MM.1S (cell line): ENCODE measurements at regions not wholly inside any gene's neighbourhood (a gene's known extent, or its start where the extent isn't known, plus 50 kb on each side); places are given as distances from the start of the nearest gene placed in this dataset.

Experiments used
- DNase-seq: peaks from one replicate; pipeline ENCODE4 v3.0.0-alpha.2; 2015
- H2AFZ ChIP-seq: fragments of 300-600 bp; sonication (generic); 2 replicates; pipeline ENCODE4 v1.6.0; 2016; ENCODE audit warnings: antibody characterized with exemption, low read length
- H3F3A ChIP-seq: fragments of 300-600 bp; sonication (generic); 2 replicates; pipeline ENCODE4 v1.6.1; 2016; ENCODE audit warnings: mild to moderate bottlenecking, antibody characterized with exemption, low read length, moderate library complexity, mixed read lengths; ENCODE audit not compliant: insufficient read depth
- H3K27ac ChIP-seq: fragments of 300-600 bp; sonication (generic); 2 replicates; pipeline ENCODE4 v1.5.1; 2016; ENCODE audit warnings: mild to moderate bottlenecking, low read length
- H3K27me3 ChIP-seq: fragments of 300-600 bp; sonication (generic); replicated peaks from 2 replicates; pipeline ENCODE4 v1.6.0; 2016; ENCODE audit warnings: low read length; ENCODE audit not compliant: insufficient read depth
- H3K36me3 ChIP-seq: fragments of 300-600 bp; sonication (generic); replicated peaks from 2 replicates; pipeline ENCODE4 v1.6.1; 2016; ENCODE audit warnings: mild to moderate bottlenecking, low read length, mixed read lengths; ENCODE audit not compliant: insufficient read depth
- H3K4me1 ChIP-seq: fragments of 300-600 bp; sonication (generic); 2 replicates; pipeline ENCODE4 v1.6.1; 2016; ENCODE audit warnings: low read length, mixed read lengths
- H3K4me2 ChIP-seq: fragments of 300-600 bp; sonication (generic); 2 replicates; pipeline ENCODE4 v1.6.0; 2016; ENCODE audit warnings: low read depth, low read length
- H3K4me3 ChIP-seq: fragments of 300-600 bp; sonication (generic); 2 replicates; pipeline ENCODE4 v1.5.1; 2016; ENCODE audit warnings: low read length, mixed read lengths
- H3K79me2 ChIP-seq: fragments of 300-600 bp; sonication (generic); 2 replicates; pipeline ENCODE4 v1.6.1; 2016; ENCODE audit warnings: mixed run types, low read length, mixed read lengths
- H3K9ac ChIP-seq: fragments of 300-600 bp; sonication (generic); 2 replicates; pipeline ENCODE4 v1.6.1; 2016; ENCODE audit warnings: low read length, mixed read lengths
- H3K9me2 ChIP-seq: fragments of 300-600 bp; sonication (generic); replicated peaks from 2 replicates; pipeline ENCODE4 v1.6.1; 2016; ENCODE audit warnings: mild to moderate bottlenecking, low read length, mixed read lengths; ENCODE audit not compliant: insufficient read depth
- H3K9me3 ChIP-seq: fragments of 300-600 bp; sonication (generic); replicated peaks from 2 replicates; pipeline ENCODE4 v1.6.1; 2016; ENCODE audit warnings: mild to moderate bottlenecking, low read length, mixed read lengths; ENCODE audit not compliant: insufficient read depth
- H4K20me1 ChIP-seq: fragments of 300-600 bp; sonication (generic); 2 replicates; pipeline ENCODE4 v1.6.1; 2016; ENCODE audit warnings: mild to moderate bottlenecking, low read length, moderate library complexity, mixed read lengths; ENCODE audit not compliant: insufficient read depth
- CTCF ChIP-seq: fragments of 300-600 bp; sonication (generic); IDR thresholded peaks from 2 replicates; pipeline ENCODE4 v1.5.1; 2016; ENCODE audit warnings: antibody characterized with exemption, low read length, mixed read lengths
- EZH2 ChIP-seq: fragments of 300-600 bp; sonication (generic); optimal IDR thresholded peaks from 2 replicates; pipeline ENCODE3; 2017; ENCODE audit warnings: low read depth, mild to moderate bottlenecking, antibody characterized with exemption, low read length, mixed read lengths
- EZH2phosphoT487 ChIP-seq: fragments of 300-600 bp; sonication (generic); IDR thresholded peaks from 2 replicates; pipeline ENCODE4 v1.6.1; 2018; ENCODE audit warnings: antibody characterized with exemption, low read length

DNA sequence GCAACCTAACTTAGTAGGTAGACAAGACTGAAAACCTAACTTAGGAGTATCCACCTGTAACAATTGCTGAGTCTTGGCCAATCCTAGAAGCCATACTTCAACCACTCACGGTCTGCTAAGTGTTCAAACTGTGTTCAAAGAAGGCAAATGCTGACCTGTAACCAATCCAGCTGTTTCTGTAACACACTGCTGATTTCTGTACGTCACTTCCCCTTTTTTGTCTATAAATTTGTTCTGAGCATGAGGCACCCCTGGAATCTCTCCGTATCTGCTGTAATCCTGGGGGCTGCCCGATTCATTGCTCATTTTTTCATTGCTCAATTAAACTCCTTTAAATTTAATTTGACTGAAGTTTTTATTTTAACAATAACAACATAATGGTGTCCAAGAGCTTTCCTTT lies 451.4 kb upstream of the ATP10A start:
- no peaks in the 10 kb centered on the region for H3K9me3 ChIP-seq
- H3K4me2 ChIP-seq: no peak overlapping the region
- H3K9me2 ChIP-seq: no peaks in the 10 kb centered on the region
- H2AFZ ChIP-seq: no peak overlapping the region
- H3K36me3 ChIP-seq: no peaks in the 10 kb centered on the region
- H4K20me1 ChIP-seq: no peaks in the 10 kb centered on the region
- no peak overlapping the region for H3K27ac ChIP-seq
- no peaks in the 10 kb centered on the region for H3K79me2 ChIP-seq
- no peak for DNase-seq
- H3K27me3 ChIP-seq: no peaks in the 10 kb centered on the region
- no peaks in the 10 kb centered on the region for H3K4me1 ChIP-seq
- no peak for TF ChIP-seq EZH2phosphoT487
- no peak for TF ChIP-seq EZH2
- TF ChIP-seq CTCF: no peak
- no peak overlapping the region for H3K9ac ChIP-seq
- H3F3A ChIP-seq: no peaks in the 10 kb centered on the region
- no peak overlapping the region for H3K4me3 ChIP-seq

DNA sequence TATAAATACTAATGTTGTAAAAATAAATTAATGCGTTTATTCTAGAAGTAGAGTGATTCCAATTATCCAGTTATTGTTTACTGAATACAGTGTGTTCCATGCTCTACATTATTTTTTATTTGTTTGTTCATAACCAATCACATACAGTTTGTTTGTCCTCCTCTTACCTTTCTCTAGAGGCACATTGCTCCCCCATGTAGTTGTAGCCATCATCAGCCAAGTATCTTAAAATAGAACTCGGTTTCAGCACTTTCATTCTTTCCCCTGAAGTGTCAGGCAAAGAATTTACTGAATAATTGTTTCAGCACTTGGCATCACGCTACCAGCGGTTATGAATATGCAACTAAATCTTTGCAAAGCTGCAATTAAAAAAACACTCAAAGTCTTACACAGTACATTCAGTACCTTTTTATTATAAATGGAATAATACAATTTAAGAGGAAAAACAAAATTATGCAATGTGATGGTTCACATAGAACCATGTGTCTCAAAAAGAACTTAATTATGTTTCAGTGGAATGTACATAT lies 448.6 kb upstream of the ATP10A start:
- H3K36me3 ChIP-seq: no peaks in the 10 kb centered on the region
- no peak overlapping the region for H3K9ac ChIP-seq
- no peaks in the 10 kb centered on the region for H3K9me3 ChIP-seq
- no peaks in the 10 kb centered on the region for H3K4me1 ChIP-seq
- no peaks in the 10 kb centered on the region for H3K79me2 ChIP-seq
- no peak overlapping the region for H3K4me2 ChIP-seq
- H2AFZ ChIP-seq: no peak overlapping the region
- TF ChIP-seq EZH2 (no peak), EZH2phosphoT487 (no peak), CTCF (no peak)
- no peaks in the 10 kb centered on the region for H3K9me2 ChIP-seq
- no peak for DNase-seq
- H3K27ac ChIP-seq: no peak overlapping the region
- no peaks in the 10 kb centered on the region for H3K27me3 ChIP-seq
- H3K4me3 ChIP-seq: no peak overlapping the region
- no peaks in the 10 kb centered on the region for H3F3A ChIP-seq
- no peaks in the 10 kb centered on the region for H4K20me1 ChIP-seq

DNA sequence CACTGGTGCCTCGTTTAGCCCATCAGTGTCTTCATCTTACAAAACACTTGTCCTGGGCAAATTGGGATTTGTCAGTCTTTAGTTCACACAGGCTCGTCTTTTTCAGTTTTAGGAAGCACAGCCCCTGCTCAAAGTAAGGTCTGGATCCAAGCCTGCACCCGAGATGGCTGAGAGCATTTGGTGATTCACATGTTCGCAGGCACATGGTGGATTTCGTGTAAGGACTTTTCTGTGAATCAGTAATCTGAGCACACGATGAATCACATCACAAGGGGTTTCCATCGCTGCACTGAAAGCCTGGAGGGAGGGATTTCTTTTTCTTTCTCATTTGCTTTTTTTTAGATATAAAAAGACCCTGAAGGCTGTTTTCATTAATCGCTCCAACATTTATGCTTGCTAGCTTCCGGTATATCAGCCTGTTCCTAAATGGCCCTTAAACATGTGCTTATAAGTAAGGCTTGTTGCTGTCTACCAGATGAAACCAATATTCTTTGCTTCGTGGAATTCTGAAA lies 435.6 kb upstream of the ATP10A start:
- Histone ChIP-seq H4K20me1 (no peaks in the 10 kb centered on the region), H2AFZ (no peak overlapping the region), H3F3A (no peaks in the 10 kb centered on the region), H3K79me2 (no peaks in the 10 kb centered on the region), H3K9me2 (no peaks in the 10 kb centered on the region), H3K9ac (no peak overlapping the region), H3K4me1 (no peaks in the 10 kb centered on the region), H3K4me2 (no peak overlapping the region), H3K27ac (no peak overlapping the region), H3K36me3 (no peaks in the 10 kb centered on the region), H3K4me3 (no peak overlapping the region), H3K9me3 (no peaks in the 10 kb centered on the region), H3K27me3 (no peaks in the 10 kb centered on the region)
- no peak for DNase-seq
- TF ChIP-seq EZH2 (no peak), CTCF (no peak), EZH2phosphoT487 (no peak)
